HCEC 1CT (cell line): ENCODE measurements at regions not wholly inside any gene's neighbourhood (a gene's known extent, or its start where the extent isn't known, plus 50 kb on each side); places are given as distances from the start of the nearest gene placed in this dataset.
"Not testable (repeated sequence)": the region's sequence is repeated elsewhere in the genome, so short reads cannot be mapped to it uniquely, and the experiment has no call there.

Experiments used
- DNase-seq: peaks from one replicate; pipeline ENCODE4 v3.0.0-alpha.2; 2017

- DNase-seq, result no peak
Observed at GRCh38 chr3:187795207-187795960, 50.1 kb upstream of the BCL6 start.

DNA sequence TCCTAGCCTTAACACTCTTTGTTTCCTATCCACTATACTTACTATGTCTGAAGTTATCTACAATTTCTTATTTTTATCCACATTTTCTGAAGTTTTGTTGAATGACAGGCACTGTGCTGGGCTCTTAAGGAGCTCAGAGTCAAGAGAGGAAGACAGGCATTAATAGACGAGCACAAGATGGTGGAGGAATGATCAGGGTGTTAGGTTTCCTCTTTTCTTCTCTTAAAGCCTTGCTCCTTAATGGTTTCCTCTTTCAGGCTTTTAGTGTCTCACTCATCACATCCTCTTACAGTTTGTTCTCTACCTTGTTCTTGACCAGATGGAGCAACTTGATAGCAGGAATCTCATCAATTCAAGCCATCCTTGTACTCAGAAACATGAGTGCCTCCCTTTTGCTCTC is 52.9 kb upstream of the BCL6 start:
- DNase-seq, result no peak

DNA sequence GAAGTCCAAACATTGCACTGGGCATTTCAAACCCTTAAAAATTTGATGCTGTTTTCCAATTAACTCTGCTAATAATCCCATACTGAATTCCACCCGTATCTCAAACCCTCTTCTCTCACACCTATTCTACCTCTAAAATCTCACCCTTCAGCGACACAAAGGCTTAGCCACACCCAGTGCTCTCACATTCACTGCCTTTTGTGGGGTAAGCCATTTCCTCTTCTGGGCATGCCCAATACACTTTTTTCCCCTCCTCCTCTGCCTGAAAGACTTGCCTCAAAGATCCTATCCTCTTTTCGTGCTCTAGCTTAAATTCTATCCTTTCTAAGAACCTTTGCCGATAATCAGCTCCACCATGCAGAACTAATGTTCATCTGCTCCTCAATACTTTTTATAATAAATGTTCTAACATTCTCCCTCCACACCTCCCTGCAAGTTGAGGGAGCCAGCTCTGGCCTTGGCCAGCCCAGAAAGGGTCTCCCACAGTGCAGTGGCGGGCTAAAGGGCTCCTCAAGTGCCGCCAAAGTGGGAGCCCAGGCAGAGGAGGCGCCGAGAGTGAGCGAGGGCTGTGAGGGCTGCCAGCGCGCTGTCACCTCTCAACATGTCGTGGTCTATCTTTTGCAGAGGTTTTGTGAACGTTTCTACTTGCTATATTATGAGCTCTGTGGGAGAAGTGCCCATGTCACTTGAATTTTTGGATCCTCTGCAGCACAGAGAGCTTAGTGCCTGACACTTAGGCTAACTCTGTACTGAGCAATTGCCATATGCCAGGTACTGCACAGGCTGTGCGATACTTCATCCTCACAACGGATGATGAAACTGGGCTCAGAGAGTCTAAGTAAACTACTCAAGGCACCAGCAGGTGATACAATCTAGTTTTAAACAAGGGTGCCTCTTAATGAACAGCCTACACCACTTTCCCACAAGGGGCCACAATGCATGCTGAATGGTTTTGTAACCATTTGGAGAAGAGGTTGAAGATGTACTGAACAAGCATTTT is 53.6 kb upstream of the BCL6 start:
- no peak for DNase-seq

- DNase-seq, result no peak
Observed at GRCh38 chr3:187799942-187800641, 54.8 kb upstream of the BCL6 start.

DNA sequence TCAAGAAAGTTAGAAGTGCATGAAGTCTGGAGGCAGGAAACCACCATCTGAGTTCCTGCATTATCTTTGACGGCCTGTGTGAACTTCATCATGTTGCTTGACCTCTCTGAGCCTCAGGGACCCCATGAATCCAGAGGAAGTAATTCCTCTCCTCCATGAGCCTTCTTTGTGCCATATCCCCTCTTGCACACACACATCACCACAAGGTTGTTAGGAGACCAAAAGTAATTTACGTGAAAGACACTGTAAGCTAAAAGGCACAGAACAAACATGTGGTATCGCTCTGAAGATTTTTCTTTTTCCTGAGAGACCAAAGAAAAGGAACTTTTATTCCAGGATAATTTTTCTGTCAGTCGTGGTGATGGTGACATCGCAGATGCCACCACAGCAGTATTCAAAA is 55.9 kb upstream of the BCL6 start:
- DNase-seq, result no peak

- DNase-seq, result no peak
Observed at GRCh38 chr3:187802203-187802927, 57.1 kb upstream of the BCL6 start.

DNA sequence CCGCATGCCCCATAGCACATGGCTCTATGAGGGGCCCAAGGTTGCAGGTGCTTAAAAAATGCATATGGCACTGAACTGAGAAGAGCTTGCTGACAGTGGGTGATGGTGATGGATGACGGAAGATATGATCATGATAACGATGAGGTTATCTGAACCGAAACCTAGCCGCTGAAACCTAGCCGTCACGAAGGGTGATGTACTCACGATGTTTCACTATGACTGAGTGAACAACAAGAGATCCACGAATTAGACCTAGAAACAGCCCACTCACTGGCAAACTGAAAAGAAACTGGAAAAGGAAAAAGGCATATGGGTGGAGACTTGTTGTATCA is 57.6 kb upstream of the BCL6 start:
- DNase-seq, result no peak

- DNase-seq, result no peak
Observed at GRCh38 chr3:187804120-187804744, 59.0 kb upstream of the BCL6 start.

DNA sequence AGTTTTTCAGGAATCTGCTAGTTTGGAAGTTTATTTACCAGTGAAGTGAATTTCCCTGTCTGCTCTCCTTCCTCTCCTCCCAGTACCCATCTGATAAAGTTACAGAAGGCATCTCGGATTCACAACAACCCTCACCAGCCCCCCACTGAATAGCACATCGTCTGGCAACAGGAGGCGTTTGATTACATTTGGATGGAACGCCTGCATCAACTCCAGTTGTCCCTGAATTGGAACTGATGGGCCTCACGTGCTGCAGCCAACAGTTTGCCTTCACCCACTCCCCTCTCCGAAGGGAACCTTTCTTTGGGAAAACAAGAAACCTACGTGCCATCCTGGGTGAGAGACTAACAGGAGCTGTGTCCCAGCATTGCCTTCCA is 59.5 kb upstream of the BCL6 start:
- DNase-seq, result no peak

DNA sequence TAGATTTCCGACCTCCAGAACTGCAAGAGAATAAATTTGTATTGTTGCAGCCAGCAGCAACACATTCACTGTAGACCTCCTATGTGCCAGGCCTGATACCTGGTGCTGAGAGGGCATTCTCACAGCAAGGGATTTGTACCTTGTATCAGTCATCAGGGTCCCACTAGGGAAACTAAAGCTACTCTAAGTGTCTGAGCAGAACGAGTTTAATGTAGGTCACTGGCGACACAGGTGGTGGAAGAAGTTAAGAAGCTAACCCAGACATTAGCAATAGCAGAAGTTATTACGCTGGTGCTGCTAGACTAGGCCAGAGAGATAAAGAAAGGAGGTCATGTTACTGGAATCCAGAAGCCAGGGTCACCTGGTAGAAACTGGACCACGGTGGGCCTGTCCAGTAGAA is 60.5 kb upstream of the BCL6 start:
- DNase-seq, result no peak

- DNase-seq, result peak; percentile 34
Observed at GRCh38 chr3:187807086-187807862, 62.0 kb upstream of the BCL6 start.

DNA sequence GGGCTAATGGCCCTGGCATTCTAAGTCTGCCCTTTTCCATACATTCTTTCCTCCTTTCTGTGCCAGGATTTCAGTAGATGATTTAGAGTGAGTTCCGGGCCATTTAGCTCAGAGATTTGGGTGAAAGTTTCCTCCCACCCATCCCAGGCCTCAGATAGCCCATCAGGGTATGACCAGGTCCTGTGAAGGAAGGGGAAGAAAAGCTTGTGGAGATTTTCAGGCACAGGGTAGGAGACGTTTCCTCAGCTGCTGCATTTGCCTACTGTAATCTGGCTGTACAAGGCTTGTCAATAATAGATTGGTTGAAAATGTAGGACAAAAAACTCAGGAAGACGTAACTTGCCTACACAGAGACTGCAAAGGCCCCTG is 63.2 kb upstream of the BCL6 start:
- no peak for DNase-seq

GRCh38 chr3:187809612-187809991 is 64.3 kb upstream of the BCL6 start:
- DNase-seq, result no peak

- DNase-seq, result no peak
Observed at GRCh38 chr3:187810021-187810446, 64.8 kb upstream of the BCL6 start.

DNA sequence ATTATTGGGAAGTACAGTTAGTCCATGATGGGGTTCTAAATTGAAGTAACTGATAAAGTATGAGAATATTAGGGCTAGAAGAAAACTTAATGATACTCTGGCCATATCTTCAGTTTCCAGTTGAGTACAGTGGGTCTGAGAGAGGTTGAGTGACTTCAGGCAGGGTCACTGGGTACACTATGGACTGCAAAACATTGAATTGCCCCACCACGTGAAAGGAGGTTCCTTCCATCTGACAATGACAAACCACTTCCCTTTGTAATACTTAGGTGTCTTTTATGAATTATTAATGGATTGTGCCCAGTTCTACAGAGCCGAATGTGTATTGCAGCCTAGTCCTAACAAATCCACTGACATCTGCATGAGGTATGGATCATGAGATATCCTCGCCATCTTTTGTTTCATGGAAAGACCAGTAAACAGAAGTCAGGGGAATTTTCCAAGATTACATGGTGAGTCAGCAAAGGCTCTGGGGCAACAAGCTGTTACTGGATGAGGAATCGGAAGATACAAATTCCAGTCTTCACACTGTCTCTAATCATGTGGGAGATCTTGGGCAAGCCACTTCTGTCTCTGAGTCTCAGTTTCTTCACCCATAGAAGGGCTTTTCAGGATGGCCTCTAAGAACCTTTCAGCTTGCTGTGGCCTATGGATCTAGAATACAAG is 66.5 kb upstream of the BCL6 start:
- DNase-seq, result peak; percentile 83

DNA sequence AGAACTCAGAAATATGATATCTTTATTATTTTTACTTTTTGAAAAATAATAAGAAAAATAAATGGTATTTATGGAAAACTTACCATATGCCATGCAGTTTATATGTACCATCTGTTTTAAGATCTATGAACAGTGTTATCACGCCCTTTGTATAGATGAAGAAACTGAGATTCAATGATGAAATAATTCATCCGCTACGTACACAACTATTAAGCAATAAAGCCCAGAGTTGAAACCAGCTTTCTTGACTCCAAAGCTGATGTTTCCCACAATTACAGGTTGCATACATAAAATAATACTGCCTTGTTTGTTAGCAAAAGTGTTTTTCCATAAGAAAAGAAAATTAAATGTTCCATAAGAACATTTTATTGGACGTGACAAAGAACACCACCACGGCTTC is 67.2 kb upstream of the BCL6 start:
- DNase-seq, result no peak

GRCh38 chr3:187813198-187813597 is 67.9 kb upstream of the BCL6 start:
- DNase-seq, result no peak

- DNase-seq, result not testable (repeated sequence)
Observed at GRCh38 chr3:187817766-187818165, 72.5 kb upstream of the BCL6 start.

GRCh38 chr3:187821616-187822317 is 76.5 kb upstream of the BCL6 start:
- DNase-seq, result no peak

DNA sequence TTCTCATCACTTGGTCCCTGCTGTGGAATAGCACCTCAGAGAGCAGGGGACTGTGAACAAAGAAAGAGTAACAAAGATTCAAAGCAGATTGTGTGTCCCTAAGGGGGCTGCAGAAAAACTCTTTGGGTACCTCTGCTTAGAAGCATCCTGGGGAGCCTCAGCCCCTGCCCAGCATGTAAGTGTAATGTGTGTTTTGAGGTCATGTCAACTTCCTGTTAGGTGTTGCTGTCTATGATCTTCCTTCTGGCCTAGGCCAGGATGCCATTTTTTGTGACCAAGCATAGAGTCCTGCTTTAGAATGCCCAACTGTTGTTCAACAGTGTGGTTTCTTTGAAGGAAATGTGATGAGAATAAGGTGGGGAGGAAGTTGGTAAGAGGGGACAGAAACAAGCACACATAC is 77.1 kb upstream of the BCL6 start:
- no peak for DNase-seq
